Memory B cell (primary cell): ENCODE measurements at regions not wholly inside any gene's neighbourhood (a gene's known extent, or its start where the extent isn't known, plus 50 kb on each side); places are given as distances from the start of the nearest gene placed in this dataset.
"Not testable (repeated sequence)": the region's sequence is repeated elsewhere in the genome, so short reads cannot be mapped to it uniquely, and the experiment has no call there.

Experiments used
- ATAC-seq: fragments of 150-1000 bp; cut with Tn5 transposase; 2 replicates; pipeline ENCODE4 v1.10.0; 2021; ENCODE audit warnings: low read depth, mild to moderate bottlenecking, moderate library complexity
- DNase-seq, 2 donors: peaks; one replicate each; pipeline ENCODE4 v3.0.0; 2022; ENCODE audit warnings: low spot score in 2 of 2
- H3K27ac Mint-ChIP-seq: one replicate; pipeline ENCODE4 v1.8.0; 2022; ENCODE audit warnings: mild to moderate bottlenecking, moderate library complexity, mixed read lengths
- H3K27me3 Mint-ChIP-seq: one replicate; pipeline ENCODE4 v1.8.0; 2022; ENCODE audit warnings: mixed read lengths
- H3K36me3 Mint-ChIP-seq: one replicate; pipeline ENCODE4 v1.8.0; 2022; ENCODE audit warnings: mild to moderate bottlenecking, mixed read lengths
- H3K4me1 Mint-ChIP-seq: one replicate; pipeline ENCODE4 v1.8.0; 2022; ENCODE audit warnings: mixed read lengths
- H3K4me3 Mint-ChIP-seq: one replicate; pipeline ENCODE4 v1.8.0; 2022; ENCODE audit warnings: mild to moderate bottlenecking, moderate library complexity, mixed read lengths
- H3K9me3 Mint-ChIP-seq: one replicate; pipeline ENCODE4 v1.8.0; 2022; ENCODE audit warnings: mixed read lengths

DNA sequence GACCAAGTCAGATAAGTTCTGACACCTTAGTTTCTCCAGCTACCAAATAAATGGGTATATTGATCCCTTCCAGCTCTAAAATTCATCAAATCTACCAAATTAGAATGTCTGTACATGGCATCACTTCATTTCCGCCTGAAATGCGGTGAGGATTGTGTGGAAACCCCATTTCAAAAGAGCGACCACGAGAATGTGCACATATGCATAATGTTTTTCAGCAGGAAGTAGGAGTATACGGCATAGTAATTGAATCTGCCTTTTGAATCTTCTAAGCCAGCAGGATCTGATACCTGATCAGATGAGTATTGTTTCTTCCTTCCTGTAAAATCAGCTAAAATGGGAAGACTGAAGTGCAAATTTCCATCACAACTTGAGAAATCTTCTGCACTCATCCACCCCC is 418.6 kb downstream of the TMEM38B start:
- no peak for ATAC-seq
- no peak overlapping the region for H3K4me3 Mint-ChIP-seq
- no peak for DNase-seq
- no peaks in the 10 kb centered on the region for H3K36me3 Mint-ChIP-seq
- no peaks in the 10 kb centered on the region for H3K4me1 Mint-ChIP-seq
- peaks cover 1% of the 10 kb centered on the region for H3K9me3 Mint-ChIP-seq
- no peak overlapping the region for H3K27ac Mint-ChIP-seq
- H3K27me3 Mint-ChIP-seq = no peaks in the 10 kb centered on the region

DNA sequence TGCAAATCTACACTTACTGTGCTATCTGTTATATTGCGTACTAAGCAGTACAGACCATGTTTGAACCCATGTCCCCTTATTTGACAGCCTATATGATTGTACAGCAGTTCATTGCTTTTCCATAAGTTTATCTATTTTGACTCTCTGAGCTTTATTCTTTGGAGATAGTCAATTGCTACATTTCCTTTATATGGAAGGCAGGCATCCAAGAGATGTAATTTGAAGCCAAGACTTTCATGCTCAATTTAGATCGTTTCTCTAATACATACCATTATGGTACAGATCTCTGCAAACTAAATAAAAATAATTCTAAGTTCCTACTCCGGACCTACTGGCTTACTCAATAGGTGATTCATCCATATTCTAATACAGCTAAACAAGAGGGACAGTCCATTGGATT is 424.8 kb downstream of the TMEM38B start:
- Mint-ChIP-seq H3K4me3 (no peak overlapping the region), H3K27me3 (no peaks in the 10 kb centered on the region), H3K36me3 (no peaks in the 10 kb centered on the region), H3K9me3 (peaks cover 1% of the 10 kb centered on the region), H3K27ac (no peak overlapping the region), H3K4me1 (no peaks in the 10 kb centered on the region)
- DNase-seq (no peak), ATAC-seq (no peak)

DNA sequence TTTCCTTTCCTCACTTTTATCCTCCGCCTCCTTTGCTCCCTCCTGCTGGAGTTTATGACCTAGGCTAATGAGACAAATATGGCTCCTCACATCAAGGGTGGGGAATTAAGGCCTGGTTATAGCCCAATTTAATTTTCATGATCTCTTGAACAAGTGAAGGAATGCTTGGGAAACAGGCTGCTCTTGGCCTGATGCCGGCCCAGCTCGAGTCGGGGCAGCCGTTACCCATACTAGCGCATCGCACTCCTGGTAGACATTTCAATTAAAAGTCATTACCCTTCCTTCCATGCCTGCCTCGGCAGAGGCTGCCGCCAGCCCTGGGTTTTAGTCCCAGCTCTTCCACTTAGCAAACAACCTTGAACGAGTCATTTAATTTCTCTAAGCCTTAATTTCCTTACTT is 425.7 kb downstream of the TMEM38B start:
- no peaks in the 10 kb centered on the region for H3K36me3 Mint-ChIP-seq

DNA sequence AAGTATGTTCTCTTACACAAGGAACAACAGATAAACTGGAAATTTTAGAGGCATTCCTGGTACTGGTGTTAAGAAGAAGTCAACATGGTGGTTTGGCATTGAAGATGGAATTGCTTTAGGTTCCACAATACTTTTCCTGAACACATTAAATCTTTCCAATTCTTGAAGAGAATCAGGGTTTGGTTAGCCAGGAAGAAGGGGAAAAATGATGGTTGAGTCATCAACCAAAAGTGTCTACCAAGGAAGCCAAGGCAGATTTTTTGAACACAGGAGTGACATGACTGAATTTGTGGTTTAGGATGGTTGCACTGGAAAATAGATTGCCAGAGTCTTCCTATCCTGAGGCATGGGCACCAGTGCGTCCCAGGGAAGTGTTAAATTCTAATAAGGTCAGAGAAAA is 433.4 kb downstream of the TMEM38B start:
- H3K27me3 Mint-ChIP-seq = no peaks in the 10 kb centered on the region
- H3K27ac Mint-ChIP-seq = no peak overlapping the region
- DNase-seq = no peak
- no peak for ATAC-seq
- H3K4me1 Mint-ChIP-seq = no peaks in the 10 kb centered on the region
- no peak overlapping the region for H3K4me3 Mint-ChIP-seq
- peaks cover 3% of the 10 kb centered on the region for H3K9me3 Mint-ChIP-seq
- H3K36me3 Mint-ChIP-seq = no peaks in the 10 kb centered on the region

More for the DNA sequence above, 425.7 kb downstream of the TMEM38B start:
- ATAC-seq (no peak), DNase-seq (no peak)
- H3K27ac Mint-ChIP-seq = no peak overlapping the region
- no peaks in the 10 kb centered on the region for H3K27me3 Mint-ChIP-seq
- H3K4me3 Mint-ChIP-seq = no peak overlapping the region
- no peaks in the 10 kb centered on the region for H3K4me1 Mint-ChIP-seq
- H3K9me3 Mint-ChIP-seq = peaks cover 1% of the 10 kb centered on the region

DNA sequence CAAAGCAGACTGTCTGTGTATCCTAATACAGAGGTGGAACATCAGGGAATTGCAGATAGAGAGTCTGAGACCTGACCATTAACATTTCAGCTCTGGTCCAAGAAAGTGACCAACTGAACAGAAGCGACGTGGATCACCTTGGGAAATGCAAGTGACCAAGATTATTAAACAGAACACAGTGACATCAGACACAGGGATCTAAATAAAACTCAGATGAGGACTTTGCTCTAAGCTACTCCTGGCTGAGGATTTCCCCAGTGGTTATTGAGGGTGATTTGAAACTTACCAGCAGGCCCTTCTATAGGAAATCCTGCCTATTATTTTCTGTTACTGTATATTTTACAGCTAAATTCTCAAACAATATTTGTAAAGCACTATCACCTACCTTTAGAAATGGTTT is 436.0 kb downstream of the TMEM38B start:
- Mint-ChIP-seq H3K36me3 (no peaks in the 10 kb centered on the region), H3K4me3 (no peak overlapping the region), H3K27ac (no peak overlapping the region), H3K4me1 (no peaks in the 10 kb centered on the region), H3K27me3 (no peaks in the 10 kb centered on the region), H3K9me3 (no peaks in the 10 kb centered on the region)
- DNase-seq (no peak), ATAC-seq (no peak)

- no peak for ATAC-seq
- Mint-ChIP-seq H3K36me3 (no peaks in the 10 kb centered on the region), H3K4me3 (no peak overlapping the region), H3K27ac (no peak overlapping the region), H3K4me1 (no peaks in the 10 kb centered on the region), H3K9me3 (peaks cover 5% of the 10 kb centered on the region), H3K27me3 (no peaks in the 10 kb centered on the region)
- no peak for DNase-seq
Measured at GRCh38 chr9:106143781-106144180, 449.4 kb downstream of the TMEM38B start.

DNA sequence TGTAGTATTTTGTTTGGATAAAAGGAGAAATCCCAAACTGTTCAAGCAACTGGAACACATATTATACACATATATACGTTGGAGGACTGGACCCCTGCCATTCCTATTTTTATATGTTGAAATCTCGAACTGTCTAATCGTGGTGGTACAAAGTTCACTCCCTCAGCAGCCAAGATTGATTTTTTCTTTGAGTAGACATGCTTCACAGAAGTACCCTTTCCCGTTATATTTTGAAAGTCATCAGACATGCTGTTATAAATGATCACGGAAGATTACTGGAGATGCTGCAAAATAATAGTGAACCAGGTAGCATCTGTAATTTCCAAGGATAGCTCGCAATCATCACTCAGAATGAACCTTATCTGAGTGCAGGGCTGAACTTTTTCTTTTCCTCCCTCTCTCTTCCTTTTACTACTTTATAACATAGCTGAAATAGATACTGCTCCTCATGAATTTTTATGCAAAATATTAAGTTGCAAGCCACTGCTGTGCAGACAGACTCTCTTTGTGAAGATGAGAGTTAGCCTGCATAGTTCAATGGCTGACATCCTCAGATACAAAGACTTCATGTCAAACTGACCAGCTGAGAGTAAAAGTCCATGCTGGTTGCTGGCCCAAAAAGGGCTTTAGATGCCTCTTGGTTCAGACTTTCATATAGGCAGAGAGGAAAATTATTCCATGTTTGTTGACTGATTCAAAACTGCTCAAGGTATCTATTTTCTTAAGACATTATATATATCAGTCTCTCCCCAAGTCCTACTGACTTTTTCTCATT is 451.9 kb downstream of the TMEM38B start:
- H3K36me3 Mint-ChIP-seq = no peaks in the 10 kb centered on the region
- H3K4me1 Mint-ChIP-seq = no peaks in the 10 kb centered on the region
- DNase-seq (no peak), ATAC-seq (no peak)
- no peaks in the 10 kb centered on the region for H3K27me3 Mint-ChIP-seq
- H3K4me3 Mint-ChIP-seq = no peak overlapping the region
- H3K27ac Mint-ChIP-seq = no peak overlapping the region
- peaks cover 5% of the 10 kb centered on the region for H3K9me3 Mint-ChIP-seq

DNA sequence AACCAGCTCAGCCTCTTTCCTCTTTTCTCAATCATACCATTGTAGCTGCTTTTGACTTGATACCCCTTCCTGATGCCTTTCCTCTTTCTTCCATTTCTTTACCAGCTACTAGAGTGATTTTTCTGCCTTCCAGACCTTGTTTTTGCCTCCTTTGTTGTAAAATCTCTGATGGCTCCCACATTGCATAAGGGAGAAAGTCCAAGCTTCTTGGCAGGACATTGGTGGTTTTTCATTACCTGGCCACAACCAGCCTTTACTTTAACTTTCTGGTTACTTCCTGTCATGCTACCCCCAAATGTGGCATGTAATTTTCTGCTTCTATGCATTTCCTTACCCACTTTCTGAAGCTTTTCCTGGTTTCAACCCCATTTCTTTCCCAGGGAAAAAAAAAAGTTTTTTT is 452.5 kb downstream of the TMEM38B start:
- DNase-seq = no peak
- Mint-ChIP-seq H3K36me3 (no peaks in the 10 kb centered on the region), H3K27ac (no peak overlapping the region), H3K27me3 (no peaks in the 10 kb centered on the region), H3K4me1 (no peaks in the 10 kb centered on the region), H3K4me3 (no peak overlapping the region), H3K9me3 (peaks cover 5% of the 10 kb centered on the region)
- no peak for ATAC-seq

DNA sequence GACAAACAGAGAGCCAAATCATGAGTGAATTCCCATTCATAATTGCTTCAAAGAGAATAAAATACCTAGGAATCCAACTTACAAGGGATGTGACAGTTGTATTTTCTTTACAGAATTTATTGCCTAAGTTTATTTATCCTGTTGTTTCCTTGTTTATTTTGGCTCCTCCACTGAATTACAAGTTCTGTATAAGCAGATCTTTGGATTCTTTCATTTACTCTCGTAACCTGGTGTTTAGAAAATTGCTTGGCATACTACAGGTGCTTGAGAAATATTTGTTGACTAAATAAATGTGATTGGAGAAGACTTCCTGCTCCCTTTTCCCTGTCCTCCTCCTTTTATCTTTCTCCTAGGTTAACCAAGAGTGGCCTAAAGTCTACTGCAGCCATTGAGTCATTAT is 455.6 kb downstream of the TMEM38B start:
- H3K4me3 Mint-ChIP-seq = no peak overlapping the region
- no peaks in the 10 kb centered on the region for H3K4me1 Mint-ChIP-seq
- H3K27ac Mint-ChIP-seq = no peak overlapping the region
- no peak for DNase-seq
- no peaks in the 10 kb centered on the region for H3K36me3 Mint-ChIP-seq
- H3K27me3 Mint-ChIP-seq = no peaks in the 10 kb centered on the region
- ATAC-seq = no peak
- no peaks in the 10 kb centered on the region for H3K9me3 Mint-ChIP-seq

DNA sequence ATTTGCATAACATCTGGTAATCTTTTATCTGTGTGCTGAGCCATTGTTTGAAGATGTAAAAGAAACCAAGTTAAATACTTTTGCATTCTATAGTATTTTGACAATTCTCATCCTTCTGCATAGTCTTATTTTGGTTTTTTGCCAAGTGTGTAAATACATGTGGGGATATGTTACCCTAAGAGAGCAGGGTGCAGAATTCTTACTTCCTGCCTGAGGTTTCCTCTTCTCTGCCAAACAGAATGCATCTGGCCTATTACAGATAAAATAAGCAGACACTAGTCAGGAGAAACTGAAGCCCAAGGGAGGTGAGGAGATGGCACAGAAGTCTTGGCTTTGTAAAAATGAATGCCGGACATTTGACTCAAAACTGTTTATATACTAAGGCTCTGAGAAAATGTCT is 462.1 kb downstream of the TMEM38B start:
- H3K9me3 Mint-ChIP-seq = peaks cover 6% of the 10 kb centered on the region
- no peak overlapping the region for H3K4me3 Mint-ChIP-seq
- H3K4me1 Mint-ChIP-seq = no peaks in the 10 kb centered on the region
- H3K27me3 Mint-ChIP-seq = no peaks in the 10 kb centered on the region
- H3K36me3 Mint-ChIP-seq = no peaks in the 10 kb centered on the region
- H3K27ac Mint-ChIP-seq = no peak overlapping the region
- ATAC-seq (no peak), DNase-seq (no peak)

- no peaks in the 10 kb centered on the region for H3K27me3 Mint-ChIP-seq
- no peak for ATAC-seq
Measured at GRCh38 chr9:106172265-106172664, 477.9 kb downstream of the TMEM38B start.

GRCh38 chr9:106174346-106174745 is 480.0 kb downstream of the TMEM38B start:
- Mint-ChIP-seq H3K4me1 (no peaks in the 10 kb centered on the region), H3K36me3 (no peaks in the 10 kb centered on the region), H3K9me3 (peaks cover 8% of the 10 kb centered on the region), H3K4me3 (no peak overlapping the region), H3K27ac (no peak overlapping the region), H3K27me3 (no peaks in the 10 kb centered on the region)
- DNase-seq (no peak), ATAC-seq (no peak)

More at GRCh38 chr9:106172265-106172664, 477.9 kb downstream of the TMEM38B start:
- Mint-ChIP-seq H3K9me3 (peaks cover 8% of the 10 kb centered on the region), H3K4me3 (no peak overlapping the region), H3K36me3 (no peaks in the 10 kb centered on the region), H3K27ac (no peak overlapping the region), H3K4me1 (no peaks in the 10 kb centered on the region)
- DNase-seq = no peak

- Mint-ChIP-seq H3K36me3 (no peaks in the 10 kb centered on the region), H3K9me3 (peaks cover 3% of the 10 kb centered on the region), H3K27ac (no peak overlapping the region), H3K4me3 (no peak overlapping the region), H3K27me3 (no peaks in the 10 kb centered on the region), H3K4me1 (no peaks in the 10 kb centered on the region)
- ATAC-seq (no peak), DNase-seq (no peak)
Measured at GRCh38 chr9:106177216-106177615, 482.9 kb downstream of the TMEM38B start.

DNA sequence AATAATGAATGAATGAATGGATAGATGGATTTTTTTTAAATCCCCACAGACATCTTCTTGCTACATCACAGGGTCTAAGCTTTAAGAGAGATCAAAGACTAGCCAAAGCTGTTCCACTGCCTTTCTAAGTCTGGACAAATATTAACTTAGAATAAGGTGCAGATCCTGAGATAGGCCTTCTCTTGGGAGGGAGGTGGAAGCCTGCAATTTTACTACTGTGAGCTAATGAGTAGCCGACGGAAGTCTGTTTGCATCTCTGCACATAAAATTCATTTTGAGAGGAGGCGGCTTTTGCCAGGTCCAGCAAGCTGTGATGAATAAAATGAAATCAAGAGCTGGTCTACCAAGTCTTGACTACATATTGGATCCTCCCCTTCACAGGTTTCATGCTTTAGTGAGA is 484.9 kb downstream of the TMEM38B start:
- no peaks in the 10 kb centered on the region for H3K4me1 Mint-ChIP-seq
- H3K4me3 Mint-ChIP-seq = no peak overlapping the region
- H3K9me3 Mint-ChIP-seq = peaks cover 1% of the 10 kb centered on the region
- H3K27me3 Mint-ChIP-seq = no peaks in the 10 kb centered on the region
- DNase-seq = no peak
- no peak overlapping the region for H3K27ac Mint-ChIP-seq
- no peaks in the 10 kb centered on the region for H3K36me3 Mint-ChIP-seq
- no peak for ATAC-seq

DNA sequence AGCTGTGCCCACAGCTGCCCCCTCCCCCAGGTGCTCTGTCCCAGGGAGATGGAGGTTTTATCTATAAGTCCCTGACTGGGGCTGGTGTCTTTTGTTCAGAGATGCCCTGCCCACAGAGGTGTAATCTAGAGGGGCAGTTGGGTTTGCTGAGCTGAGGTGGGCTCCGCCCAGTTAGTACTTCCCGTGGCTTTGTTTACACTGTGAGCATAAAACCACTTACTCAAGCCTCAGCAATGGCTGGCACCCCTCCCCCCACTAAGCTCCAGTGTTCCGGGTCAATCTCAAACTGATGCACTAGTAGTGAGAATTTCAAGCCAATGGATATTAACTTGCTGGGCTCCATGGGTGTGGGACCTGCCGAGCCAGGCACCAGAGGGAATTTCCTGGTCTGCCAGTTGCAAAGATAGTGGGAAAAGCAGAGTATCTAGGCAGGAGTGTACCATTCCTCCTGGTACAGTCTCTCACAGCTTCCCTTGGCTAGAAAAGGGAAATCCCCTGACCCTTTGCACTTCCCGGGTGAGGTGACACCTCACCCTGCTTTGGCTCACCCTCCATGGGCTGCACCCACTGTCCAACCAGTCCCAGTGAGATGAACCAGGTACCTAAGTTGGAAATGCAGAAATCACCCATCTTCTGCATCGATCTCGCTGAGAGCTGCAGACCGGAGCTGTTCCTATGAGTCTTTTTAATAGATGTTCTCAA is 509.6 kb downstream of the TMEM38B start:
- not testable (repeated sequence) for ATAC-seq, DNase-seq, H3K27ac Mint-ChIP-seq, H3K27me3 Mint-ChIP-seq, H3K4me1 Mint-ChIP-seq, H3K4me3 Mint-ChIP-seq, H3K36me3 Mint-ChIP-seq
- H3K9me3 Mint-ChIP-seq = peaks cover 15% of the 10 kb centered on the region
